Neural cell (in vitro differentiated cells): ENCODE measurements at regions not wholly inside any gene's neighbourhood (a gene's known extent, or its start where the extent isn't known, plus 50 kb on each side); places are given as distances from the start of the nearest gene placed in this dataset.

ENCODE experiments used
- H2AFZ ChIP-seq: fragments of 200-600, 300-800 bp; sonication (generic), shearing (Covaris generic); 2 replicates; pipeline ENCODE4 v1.6.0; 2014; ENCODE audit warnings: low read depth, mild to moderate bottlenecking, antibody characterized with exemption, low read length, moderate library complexity
- H3F3A ChIP-seq: fragments of 200-600 bp; shearing (Covaris generic); 2 replicates; pipeline ENCODE4 v1.6.1; 2016; ENCODE audit warnings: mild to moderate bottlenecking, moderate library complexity, mixed read lengths, antibody characterized with exemption, low read length; ENCODE audit not compliant: insufficient read depth, poor library complexity, severe bottlenecking
- H3K27ac ChIP-seq: fragments of 200-600, 300-800 bp; sonication (generic), shearing (Covaris generic); 2 replicates; pipeline ENCODE4 v1.5.1; 2014; ENCODE audit warnings: mild to moderate bottlenecking, low read length, moderate library complexity
- H3K27me3 ChIP-seq: fragments of 300-800, 200-600 bp; sonication (generic), shearing (Covaris generic); 2 replicates; pipeline ENCODE4 v1.6.0; 2014; ENCODE audit warnings: mild to moderate bottlenecking, low read depth, low read length, moderate library complexity; ENCODE audit not compliant: insufficient read depth
- H3K36me3 ChIP-seq: fragments of 300-800, 200-600 bp; sonication (generic), shearing (Covaris generic); 2 replicates; pipeline ENCODE4 v1.5.1; 2014; ENCODE audit warnings: mild to moderate bottlenecking, antibody characterized with exemption, low read length, moderate library complexity; ENCODE audit not compliant: insufficient read depth
- H3K4me2 ChIP-seq: fragments of 300-800, 200-600 bp; sonication (generic), shearing (Covaris generic); 2 replicates; pipeline ENCODE4 v1.6.0; 2014; ENCODE audit warnings: mild to moderate bottlenecking, low read length
- H3K4me3 ChIP-seq: fragments of 300-800, 200-600 bp; sonication (generic), shearing (Covaris generic); 2 replicates; pipeline ENCODE4 v1.5.1; 2014; ENCODE audit warnings: mild to moderate bottlenecking, low read length, moderate library complexity
- H3K79me2 ChIP-seq: fragments of 200-600 bp; shearing (Covaris generic); replicated peaks from 2 replicates; pipeline ENCODE4 v1.6.0; 2014; ENCODE audit warnings: mild to moderate bottlenecking, low read length, moderate library complexity; ENCODE audit not compliant: insufficient read depth
- H3K9ac ChIP-seq: fragments of 300-800, 200-600 bp; sonication (generic), shearing (Covaris generic); 2 replicates; pipeline ENCODE4 v1.6.1; 2016; ENCODE audit warnings: mild to moderate bottlenecking, low read length, mixed read lengths
- H3K9me2 ChIP-seq: fragments of 200-600 bp; shearing (Covaris generic); 2 replicates; pipeline ENCODE4 v1.6.1; 2016; ENCODE audit warnings: mild to moderate bottlenecking, low read length, mixed read lengths; ENCODE audit not compliant: insufficient read depth
- H3K9me3 ChIP-seq: fragments of 200-600, 300-800 bp; sonication (generic), shearing (Covaris generic); 2 replicates; pipeline ENCODE4 v1.6.1; 2016; ENCODE audit warnings: mild to moderate bottlenecking, mixed run types, low read length, moderate library complexity, mixed read lengths
- H4K20me1 ChIP-seq: fragments of 200-600 bp; shearing (Covaris generic); 2 replicates; pipeline ENCODE4 v1.6.1; 2016; ENCODE audit warnings: mild to moderate bottlenecking, mixed run types; ENCODE audit not compliant: insufficient read depth
- EP300 ChIP-seq: fragments of 450-650 bp; conservative IDR thresholded peaks from 2 replicates; pipeline ENCODE4 v1.6.1; 2014; ENCODE audit warnings: antibody characterized with exemption, mild to moderate bottlenecking, moderate library complexity; ENCODE audit not compliant: poor library complexity, severe bottlenecking
- EZH2 ChIP-seq: fragments of 200-600, 300-800 bp; shearing (Covaris generic), sonication (generic); IDR thresholded peaks from 2 replicates; pipeline ENCODE4 v1.6.1; 2014; ENCODE audit warnings: antibody characterized with exemption, low read length, borderline replicate concordance, mild to moderate bottlenecking; ENCODE audit not compliant: insufficient read depth, poor library complexity, severe bottlenecking
- MXI1 ChIP-seq: fragments of 450-650 bp; conservative IDR thresholded peaks from 2 replicates; pipeline ENCODE4 v1.6.1; 2014; ENCODE audit warnings: antibody characterized with exemption, mild to moderate bottlenecking; ENCODE audit not compliant: poor library complexity, severe bottlenecking
- POLR2AphosphoS5 ChIP-seq: IDR thresholded peaks from 2 replicates; pipeline ENCODE4 v1.6.1; 2012
- RAD21 ChIP-seq: fragments of 450-650 bp; conservative IDR thresholded peaks from 2 replicates; pipeline ENCODE4 v1.6.1; 2014; ENCODE audit warnings: antibody characterized with exemption, mild to moderate bottlenecking, moderate library complexity
- SMC3 ChIP-seq: fragments of 450-650 bp; conservative IDR thresholded peaks from 2 replicates; pipeline ENCODE4 v1.6.1; 2014; ENCODE audit warnings: antibody characterized with exemption, mild to moderate bottlenecking, moderate library complexity; ENCODE audit not compliant: poor library complexity
- TAF1 ChIP-seq: IDR thresholded peaks from 2 replicates; pipeline ENCODE4 v1.6.1; 2012; ENCODE audit warnings: low read depth
- TF ChIP-seq, protein P1 (sequence below): fragments of 450-650 bp; IDR thresholded peaks from 2 replicates; pipeline ENCODE4 v1.5.1; 2014; ENCODE audit warnings: antibody characterized with exemption, mild to moderate bottlenecking, moderate library complexity; ENCODE audit not compliant: poor library complexity, severe bottlenecking
- TF ChIP-seq, protein P2 (sequence below): IDR thresholded peaks from 2 replicates; pipeline ENCODE4 v1.6.1; 2012; ENCODE audit warnings: borderline replicate concordance

DNA sequence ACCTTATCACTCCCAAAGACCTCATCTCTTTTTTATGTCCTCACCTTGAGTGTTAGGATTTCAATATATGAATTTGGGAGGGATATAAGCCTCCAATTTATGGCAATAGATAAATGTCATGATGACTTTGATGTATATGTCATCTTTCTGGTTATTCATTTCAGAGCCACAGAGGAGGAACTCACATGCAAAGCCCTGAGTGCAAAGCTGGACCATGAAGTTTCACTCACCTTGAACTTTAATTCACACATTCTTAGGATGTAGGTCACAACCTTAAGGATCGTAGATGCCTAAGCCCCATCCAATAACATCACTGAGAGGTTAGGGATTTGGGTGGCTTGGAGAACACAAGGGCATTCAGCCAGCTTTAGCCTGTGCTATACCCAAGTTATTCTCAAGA is 81.9 kb upstream of the ZPBP start:
- H3K4me2 ChIP-seq, result no peak overlapping the region
- no peaks in the 10 kb centered on the region for H3K79me2 ChIP-seq
- H3F3A ChIP-seq, result no peaks in the 10 kb centered on the region
- no peak overlapping the region for H2AFZ ChIP-seq
- no peak overlapping the region for H3K27ac ChIP-seq
- TF ChIP-seq, protein P1, sequence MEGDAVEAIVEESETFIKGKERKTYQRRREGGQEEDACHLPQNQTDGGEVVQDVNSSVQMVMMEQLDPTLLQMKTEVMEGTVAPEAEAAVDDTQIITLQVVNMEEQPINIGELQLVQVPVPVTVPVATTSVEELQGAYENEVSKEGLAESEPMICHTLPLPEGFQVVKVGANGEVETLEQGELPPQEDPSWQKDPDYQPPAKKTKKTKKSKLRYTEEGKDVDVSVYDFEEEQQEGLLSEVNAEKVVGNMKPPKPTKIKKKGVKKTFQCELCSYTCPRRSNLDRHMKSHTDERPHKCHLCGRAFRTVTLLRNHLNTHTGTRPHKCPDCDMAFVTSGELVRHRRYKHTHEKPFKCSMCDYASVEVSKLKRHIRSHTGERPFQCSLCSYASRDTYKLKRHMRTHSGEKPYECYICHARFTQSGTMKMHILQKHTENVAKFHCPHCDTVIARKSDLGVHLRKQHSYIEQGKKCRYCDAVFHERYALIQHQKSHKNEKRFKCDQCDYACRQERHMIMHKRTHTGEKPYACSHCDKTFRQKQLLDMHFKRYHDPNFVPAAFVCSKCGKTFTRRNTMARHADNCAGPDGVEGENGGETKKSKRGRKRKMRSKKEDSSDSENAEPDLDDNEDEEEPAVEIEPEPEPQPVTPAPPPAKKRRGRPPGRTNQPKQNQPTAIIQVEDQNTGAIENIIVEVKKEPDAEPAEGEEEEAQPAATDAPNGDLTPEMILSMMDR, result no peak
- TF ChIP-seq EP300 (no peak), POLR2AphosphoS5 (no peak), TAF1 (no peak), RAD21 (no peak), MXI1 (no peak), EZH2 (no peak), SMC3 (no peak)
- TF ChIP-seq, protein P2, sequence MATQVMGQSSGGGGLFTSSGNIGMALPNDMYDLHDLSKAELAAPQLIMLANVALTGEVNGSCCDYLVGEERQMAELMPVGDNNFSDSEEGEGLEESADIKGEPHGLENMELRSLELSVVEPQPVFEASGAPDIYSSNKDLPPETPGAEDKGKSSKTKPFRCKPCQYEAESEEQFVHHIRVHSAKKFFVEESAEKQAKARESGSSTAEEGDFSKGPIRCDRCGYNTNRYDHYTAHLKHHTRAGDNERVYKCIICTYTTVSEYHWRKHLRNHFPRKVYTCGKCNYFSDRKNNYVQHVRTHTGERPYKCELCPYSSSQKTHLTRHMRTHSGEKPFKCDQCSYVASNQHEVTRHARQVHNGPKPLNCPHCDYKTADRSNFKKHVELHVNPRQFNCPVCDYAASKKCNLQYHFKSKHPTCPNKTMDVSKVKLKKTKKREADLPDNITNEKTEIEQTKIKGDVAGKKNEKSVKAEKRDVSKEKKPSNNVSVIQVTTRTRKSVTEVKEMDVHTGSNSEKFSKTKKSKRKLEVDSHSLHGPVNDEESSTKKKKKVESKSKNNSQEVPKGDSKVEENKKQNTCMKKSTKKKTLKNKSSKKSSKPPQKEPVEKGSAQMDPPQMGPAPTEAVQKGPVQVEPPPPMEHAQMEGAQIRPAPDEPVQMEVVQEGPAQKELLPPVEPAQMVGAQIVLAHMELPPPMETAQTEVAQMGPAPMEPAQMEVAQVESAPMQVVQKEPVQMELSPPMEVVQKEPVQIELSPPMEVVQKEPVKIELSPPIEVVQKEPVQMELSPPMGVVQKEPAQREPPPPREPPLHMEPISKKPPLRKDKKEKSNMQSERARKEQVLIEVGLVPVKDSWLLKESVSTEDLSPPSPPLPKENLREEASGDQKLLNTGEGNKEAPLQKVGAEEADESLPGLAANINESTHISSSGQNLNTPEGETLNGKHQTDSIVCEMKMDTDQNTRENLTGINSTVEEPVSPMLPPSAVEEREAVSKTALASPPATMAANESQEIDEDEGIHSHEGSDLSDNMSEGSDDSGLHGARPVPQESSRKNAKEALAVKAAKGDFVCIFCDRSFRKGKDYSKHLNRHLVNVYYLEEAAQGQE, result no peak
- H3K9me2 ChIP-seq, result no peaks in the 10 kb centered on the region
- H3K4me3 ChIP-seq, result no peak overlapping the region
- H3K9ac ChIP-seq, result no peak overlapping the region
- no peaks in the 10 kb centered on the region for H3K36me3 ChIP-seq
- H3K27me3 ChIP-seq, result no peaks in the 10 kb centered on the region
- no peaks in the 10 kb centered on the region for H4K20me1 ChIP-seq
- H3K9me3 ChIP-seq, result no peaks in the 10 kb centered on the region

DNA sequence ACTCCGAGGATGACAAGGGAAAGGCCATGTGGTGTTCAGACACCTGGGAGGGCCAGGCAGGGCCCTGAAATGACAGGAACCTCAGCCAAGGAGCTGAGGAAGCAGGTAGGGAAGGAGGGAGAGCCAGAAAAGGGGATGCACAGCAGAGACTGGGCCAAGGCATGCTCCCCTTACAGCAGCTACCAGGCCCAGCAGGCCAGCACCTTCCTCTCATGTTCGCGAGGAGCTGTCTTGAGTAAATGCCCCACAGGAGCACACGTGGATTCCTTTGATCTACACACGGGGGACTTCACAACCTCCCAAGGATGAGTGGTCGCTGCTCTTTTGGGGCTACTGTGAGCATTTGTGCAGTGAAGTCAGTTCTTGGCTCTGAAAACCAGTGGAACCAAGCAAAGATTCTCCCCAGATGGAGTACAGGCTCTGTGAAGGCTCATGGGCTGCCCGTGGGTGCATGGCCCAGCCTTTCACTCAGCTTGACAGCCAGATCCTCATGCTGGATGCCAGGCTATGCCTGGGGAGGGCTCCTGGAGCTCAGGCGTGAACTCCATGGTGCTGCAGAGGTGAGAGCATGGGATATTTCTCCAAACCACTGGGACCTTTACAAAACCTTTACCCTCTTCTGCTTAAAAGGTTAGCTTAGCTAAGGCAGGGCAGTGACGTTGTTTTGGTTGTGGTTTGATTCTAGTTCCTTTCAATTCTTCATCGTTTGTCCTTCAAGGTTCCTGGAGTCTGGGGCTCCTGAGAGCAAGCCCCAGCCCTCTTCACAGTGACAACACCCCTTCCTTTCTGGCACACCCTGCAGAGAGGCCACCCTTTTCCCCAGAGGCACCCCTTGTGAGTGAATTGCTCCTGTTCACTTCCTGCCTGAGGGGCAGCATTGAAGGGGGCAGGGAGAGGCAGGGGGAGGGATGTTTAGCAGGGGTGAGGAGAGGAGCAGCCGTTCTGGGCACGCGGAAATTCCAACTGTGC is 74.2 kb upstream of the ZPBP start:
- H3K36me3 ChIP-seq, result no peaks in the 10 kb centered on the region
- no peaks in the 10 kb centered on the region for H3K27me3 ChIP-seq
- no peaks in the 10 kb centered on the region for H4K20me1 ChIP-seq
- H3K79me2 ChIP-seq, result no peaks in the 10 kb centered on the region
- no peaks in the 10 kb centered on the region for H3K9me2 ChIP-seq
- H2AFZ ChIP-seq, result no peak overlapping the region
- H3K4me2 ChIP-seq, result no peak overlapping the region
- H3K9ac ChIP-seq, result no peak overlapping the region
- no peaks in the 10 kb centered on the region for H3K9me3 ChIP-seq
- no peak overlapping the region for H3K27ac ChIP-seq
- no peak for TF ChIP-seq RAD21
- TF ChIP-seq, protein P2, result no peak
- TF ChIP-seq SMC3, result no peak
- no peak for TF ChIP-seq POLR2AphosphoS5
- TF ChIP-seq MXI1, result no peak
- TF ChIP-seq, protein P1, result no peak
- TF ChIP-seq EZH2, result no peak
- TF ChIP-seq TAF1, result no peak
- TF ChIP-seq EP300, result no peak
- no peak overlapping the region for H3K4me3 ChIP-seq
- H3F3A ChIP-seq, result no peaks in the 10 kb centered on the region
